WERI-Rb-1 (cell line): ENCODE measurements at regions not wholly inside any gene's neighbourhood (a gene's known extent, or its start where the extent isn't known, plus 50 kb on each side); places are given as distances from the start of the nearest gene placed in this dataset.

Source experiments
- DNase-seq: peaks from one replicate; pipeline ENCODE4 v3.0.0-alpha.2; 2020
- H3K27ac ChIP-seq: fragments of 250-450 bp; sonication (Bioruptor Pico); 2 replicates; pipeline ENCODE4 v1.5.1; 2020; ENCODE audit warnings: mild to moderate bottlenecking, moderate library complexity
- H3K27me3 ChIP-seq: fragments of 250-450 bp; sonication (Bioruptor Pico); 2 replicates; pipeline ENCODE4 v1.5.1; 2021; ENCODE audit warnings: mild to moderate bottlenecking, low read depth, moderate library complexity; ENCODE audit not compliant: insufficient read depth, severe bottlenecking
- H3K36me3 ChIP-seq: fragments of 250-450 bp; sonication (Bioruptor Pico); 2 replicates; pipeline ENCODE4 v1.5.1; 2020; ENCODE audit warnings: mild to moderate bottlenecking, moderate library complexity
- H3K4me3 ChIP-seq: 2 replicates; pipeline ENCODE4 v1.5.1; 2011; ENCODE audit warnings: low read depth, mild to moderate bottlenecking, control low read depth, low read length
- H3K9me3 ChIP-seq: fragments of 250-450 bp; sonication (Bioruptor Pico); 2 replicates; pipeline ENCODE4 v1.5.1; 2021; ENCODE audit warnings: mild to moderate bottlenecking, moderate library complexity; ENCODE audit not compliant: severe bottlenecking
- TF ChIP-seq, protein P1 (sequence below): IDR thresholded peaks from 2 replicates; pipeline ENCODE4 v1.5.1; 2011; ENCODE audit warnings: low read depth, mild to moderate bottlenecking, control low read depth, inconsistent platforms, low read length

- H3K4me3 ChIP-seq = no peak overlapping the region
Observed at GRCh38 chr5:23071682-23072081, 218.5 kb upstream of the CDH12 start.

DNA sequence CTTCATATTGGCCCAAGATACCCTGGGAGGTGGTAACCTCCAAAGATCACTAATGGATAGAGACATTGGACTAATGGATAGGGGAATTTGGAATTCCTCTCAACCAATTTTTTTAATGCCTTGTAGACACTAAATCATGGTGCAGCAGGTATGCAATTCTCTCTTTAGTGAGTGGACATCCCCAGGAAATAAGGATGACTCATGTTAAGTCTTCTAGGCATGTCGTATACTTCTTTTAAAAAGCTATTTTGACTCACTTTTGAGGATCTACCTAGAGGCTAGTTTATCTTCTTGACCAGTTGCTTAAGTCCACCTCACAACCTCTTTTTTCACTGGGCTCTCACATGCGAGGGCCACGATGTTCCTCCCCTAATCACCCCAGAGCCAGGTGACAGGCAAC is 211.6 kb upstream of the CDH12 start:
- no peak overlapping the region for H3K27ac ChIP-seq
- no peaks in the 10 kb centered on the region for H3K27me3 ChIP-seq
- H3K36me3 ChIP-seq = no peaks in the 10 kb centered on the region
- no peaks in the 10 kb centered on the region for H3K9me3 ChIP-seq
- no peak for DNase-seq
- no peak overlapping the region for H3K4me3 ChIP-seq
- TF ChIP-seq, protein P1, sequence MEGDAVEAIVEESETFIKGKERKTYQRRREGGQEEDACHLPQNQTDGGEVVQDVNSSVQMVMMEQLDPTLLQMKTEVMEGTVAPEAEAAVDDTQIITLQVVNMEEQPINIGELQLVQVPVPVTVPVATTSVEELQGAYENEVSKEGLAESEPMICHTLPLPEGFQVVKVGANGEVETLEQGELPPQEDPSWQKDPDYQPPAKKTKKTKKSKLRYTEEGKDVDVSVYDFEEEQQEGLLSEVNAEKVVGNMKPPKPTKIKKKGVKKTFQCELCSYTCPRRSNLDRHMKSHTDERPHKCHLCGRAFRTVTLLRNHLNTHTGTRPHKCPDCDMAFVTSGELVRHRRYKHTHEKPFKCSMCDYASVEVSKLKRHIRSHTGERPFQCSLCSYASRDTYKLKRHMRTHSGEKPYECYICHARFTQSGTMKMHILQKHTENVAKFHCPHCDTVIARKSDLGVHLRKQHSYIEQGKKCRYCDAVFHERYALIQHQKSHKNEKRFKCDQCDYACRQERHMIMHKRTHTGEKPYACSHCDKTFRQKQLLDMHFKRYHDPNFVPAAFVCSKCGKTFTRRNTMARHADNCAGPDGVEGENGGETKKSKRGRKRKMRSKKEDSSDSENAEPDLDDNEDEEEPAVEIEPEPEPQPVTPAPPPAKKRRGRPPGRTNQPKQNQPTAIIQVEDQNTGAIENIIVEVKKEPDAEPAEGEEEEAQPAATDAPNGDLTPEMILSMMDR = no peak

More at GRCh38 chr5:23071682-23072081, 218.5 kb upstream of the CDH12 start:
- Histone ChIP-seq H3K27ac (peak overlapping the region; percentile 37), H3K9me3 (peaks cover 4% of the 10 kb centered on the region), H3K36me3 (no peaks in the 10 kb centered on the region), H3K27me3 (no peaks in the 10 kb centered on the region)
- TF ChIP-seq, protein P1 = no peak
- DNase-seq = no peak

GRCh38 chr5:23053846-23054245 is 200.7 kb upstream of the CDH12 start:
- Histone ChIP-seq H3K36me3 (no peaks in the 10 kb centered on the region), H3K27ac (no peak overlapping the region), H3K27me3 (no peaks in the 10 kb centered on the region), H3K9me3 (no peaks in the 10 kb centered on the region), H3K4me3 (no peak overlapping the region)
- no peak for DNase-seq
- TF ChIP-seq, protein P1 = no peak

GRCh38 chr5:23042226-23042625 is 189.1 kb upstream of the CDH12 start:
- DNase-seq = no peak
- no peaks in the 10 kb centered on the region for H3K27me3 ChIP-seq
- H3K36me3 ChIP-seq = no peaks in the 10 kb centered on the region
- TF ChIP-seq, protein P1 = no peak
- H3K27ac ChIP-seq = no peak overlapping the region
- H3K4me3 ChIP-seq = no peak overlapping the region
- no peaks in the 10 kb centered on the region for H3K9me3 ChIP-seq

- H3K27ac ChIP-seq = no peak overlapping the region
- H3K9me3 ChIP-seq = no peaks in the 10 kb centered on the region
- TF ChIP-seq, protein P1 = no peak
- no peaks in the 10 kb centered on the region for H3K27me3 ChIP-seq
- no peak overlapping the region for H3K4me3 ChIP-seq
- no peaks in the 10 kb centered on the region for H3K36me3 ChIP-seq
- no peak for DNase-seq
Observed at GRCh38 chr5:23035555-23036090, 182.5 kb upstream of the CDH12 start.

DNA sequence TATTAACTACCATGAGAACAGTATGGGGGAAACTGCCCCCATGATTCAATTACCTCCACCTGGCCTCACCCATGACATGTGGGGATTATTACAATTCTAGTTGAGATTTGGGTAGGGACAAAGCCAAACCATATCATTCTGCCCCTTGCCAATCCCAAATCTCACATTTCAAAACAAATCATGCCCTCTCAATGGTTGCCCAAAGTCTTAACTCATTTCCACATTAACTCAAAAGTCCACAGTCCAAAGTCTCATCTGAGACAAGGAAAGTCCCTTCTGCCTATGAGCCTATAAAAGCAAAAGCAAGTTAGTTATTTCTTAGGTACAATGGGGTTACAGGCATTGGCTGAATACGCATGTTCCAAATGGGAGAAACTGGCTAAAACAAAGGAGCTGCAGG is 180.7 kb upstream of the CDH12 start:
- H3K4me3 ChIP-seq = no peak overlapping the region
- H3K36me3 ChIP-seq = no peaks in the 10 kb centered on the region
- H3K9me3 ChIP-seq = no peaks in the 10 kb centered on the region
- no peaks in the 10 kb centered on the region for H3K27me3 ChIP-seq
- no peak overlapping the region for H3K27ac ChIP-seq
- TF ChIP-seq, protein P1 = no peak
- no peak for DNase-seq
